Peyer's patch (tissue), 4 donors: ENCODE measurements at regions not wholly inside any gene's neighbourhood (a gene's known extent, or its start where the extent isn't known, plus 50 kb on each side); places are given as distances from the start of the nearest gene placed in this dataset.
"Not testable (repeated sequence)": the region's sequence is repeated elsewhere in the genome, so short reads cannot be mapped to it uniquely, and the experiment has no call there.

Experiments
- DNase-seq, 3 donors: peaks; one replicate each; pipeline ENCODE4 v3.0.0-alpha.2; 2017 to 2019
- H3K27ac ChIP-seq, 4 donors: fragments of 200-600 bp; sonication (generic); one replicate each; pipeline ENCODE4 v1.5.1; 2016 to 2019
- H3K27me3 ChIP-seq, 2 donors: fragments of 200-600 bp; sonication (generic); one replicate each; pipeline ENCODE4 v1.5.1; 2019
- H3K36me3 ChIP-seq, 3 donors: fragments of 200-600 bp; sonication (generic); one replicate each; pipeline ENCODE4 v1.5.1; 2016 to 2019
- H3K4me1 ChIP-seq, 4 donors: fragments of 200-600 bp; sonication (generic); one replicate each; pipeline ENCODE4 v1.5.1; 2016 to 2019
- H3K4me3 ChIP-seq, 4 donors: fragments of 200-600 bp; sonication (generic); 1 replicate in 3 of 4; 2 replicates in 1 of 4; pipeline ENCODE4 v1.5.1; 2016 to 2019; ENCODE audit warnings: mild to moderate bottlenecking in 1 of 4
- H3K9me3 ChIP-seq, 4 donors: fragments of 200-600 bp; sonication (generic); one replicate each; pipeline ENCODE4 v1.5.1; 2016 to 2019; ENCODE audit warnings: mild to moderate bottlenecking in 1 of 4
- CTCF ChIP-seq, 6 experiments: fragments of 450-650 bp in 4 of 6; fragments of 200-600 bp in 2 of 6; sonication (generic) in 1 of 6; IDR thresholded peaks; one replicate each; pipeline ENCODE4 v1.5.1; 2017 to 2019; ENCODE audit warnings: antibody characterized with exemption in 6 of 6, mild to moderate bottlenecking in 3 of 6, moderate library complexity in 1 of 6
- POLR2A ChIP-seq, 2 donors: fragments of 450-650 bp; IDR thresholded peaks; one replicate each; pipeline ENCODE4 v1.5.1; 2017; ENCODE audit warnings: antibody characterized with exemption in 2 of 2, mild to moderate bottlenecking in 2 of 2, moderate library complexity in 2 of 2

- TF ChIP-seq CTCF (IDR thresholded peaks at IDR 0.05), result no peak
- no peak for TF ChIP-seq POLR2A (IDR thresholded peaks at IDR 0.05)
- H3K27me3 ChIP-seq, result no peaks in the 10 kb centered on the region
- H3K27ac ChIP-seq, result no peak overlapping the region
- DNase-seq, result no peak
- H3K4me3 ChIP-seq, result no peak overlapping the region
- no peaks in the 10 kb centered on the region for H3K36me3 ChIP-seq
- H3K9me3 ChIP-seq, result no peaks in the 10 kb centered on the region
- no peaks in the 10 kb centered on the region for H3K4me1 ChIP-seq
Observed at GRCh38 chr17:34474706-34475105, 104.7 kb upstream of the TMEM132E start.

- Histone ChIP-seq H3K27ac (no peak overlapping the region), H3K4me3 (no peak overlapping the region), H3K4me1 (no peaks in the 10 kb centered on the region), H3K9me3 (no peaks in the 10 kb centered on the region), H3K27me3 (no peaks in the 10 kb centered on the region), H3K36me3 (no peaks in the 10 kb centered on the region)
- TF ChIP-seq CTCF (IDR thresholded peaks at IDR 0.05) (no peak), POLR2A (IDR thresholded peaks at IDR 0.05) (no peak)
- no peak for DNase-seq
Observed at GRCh38 chr17:34472363-34472762, 107.0 kb upstream of the TMEM132E start.

- H3K4me3 ChIP-seq, H3K36me3 ChIP-seq, H3K4me1 ChIP-seq, H3K27me3 ChIP-seq, H3K27ac ChIP-seq, H3K9me3 ChIP-seq, DNase-seq: not testable (repeated sequence)
Observed at GRCh38 chr17:34471278-34471677, 108.1 kb upstream of the TMEM132E start.

- Histone ChIP-seq H3K36me3 (no peaks in the 10 kb centered on the region), H3K4me1 (no peaks in the 10 kb centered on the region), H3K9me3 (no peaks in the 10 kb centered on the region), H3K27ac (no peak overlapping the region), H3K27me3 (no peaks in the 10 kb centered on the region), H3K4me3 (no peak overlapping the region)
- DNase-seq, result no peak
- TF ChIP-seq CTCF (IDR thresholded peaks at IDR 0.05) (no peak), POLR2A (IDR thresholded peaks at IDR 0.05) (no peak)
Observed at GRCh38 chr17:34465789-34466188, 102.8 kb upstream of the CCL1 start.

- Histone ChIP-seq H3K27me3 (no peaks in the 10 kb centered on the region), H3K4me1 (no peaks in the 10 kb centered on the region), H3K4me3 (no peak overlapping the region), H3K9me3 (no peaks in the 10 kb centered on the region), H3K27ac (no peak overlapping the region), H3K36me3 (no peaks in the 10 kb centered on the region)
- no peak for DNase-seq
- no peak for TF ChIP-seq POLR2A (IDR thresholded peaks at IDR 0.05)
- no peak for TF ChIP-seq CTCF (IDR thresholded peaks at IDR 0.05)
Observed at GRCh38 chr17:34464812-34465211, 101.8 kb upstream of the CCL1 start.

- H3K27me3 ChIP-seq, result no peaks in the 10 kb centered on the region
Observed at GRCh38 chr17:34458266-34458665, 95.2 kb upstream of the CCL1 start.

More at GRCh38 chr17:34458266-34458665, 95.2 kb upstream of the CCL1 start:
- Histone ChIP-seq H3K27ac (no peak overlapping the region), H3K9me3 (no peaks in the 10 kb centered on the region), H3K4me1 (no peaks in the 10 kb centered on the region), H3K4me3 (no peak overlapping the region), H3K36me3 (no peaks in the 10 kb centered on the region)
- no peak for DNase-seq
- TF ChIP-seq POLR2A (IDR thresholded peaks at IDR 0.05), result no peak
- no peak for TF ChIP-seq CTCF (IDR thresholded peaks at IDR 0.05)
